Uterus (tissue), 2 donors: ENCODE measurements at regions not wholly inside any gene's neighbourhood (a gene's known extent, or its start where the extent isn't known, plus 50 kb on each side); places are given as distances from the start of the nearest gene placed in this dataset.

Experiments
- POLR2A ChIP-seq, 2 donors: fragments of 450-650 bp; IDR thresholded peaks; one replicate each; pipeline ENCODE4 v1.6.1; 2016; ENCODE audit warnings: antibody characterized with exemption in 2 of 2, mild to moderate bottlenecking in 1 of 2, moderate library complexity in 1 of 2
- TF ChIP-seq, protein P1 (sequence below), 4 experiments: fragments of 200-600 bp in 2 of 4; fragments of 450-650 bp in 2 of 4; sonication (generic) in 2 of 4; IDR thresholded peaks; one replicate each; pipeline ENCODE4 v1.5.1; 2016 to 2019; ENCODE audit warnings: antibody characterized with exemption in 4 of 4, mild to moderate bottlenecking in 2 of 4, moderate library complexity in 1 of 4

DNA sequence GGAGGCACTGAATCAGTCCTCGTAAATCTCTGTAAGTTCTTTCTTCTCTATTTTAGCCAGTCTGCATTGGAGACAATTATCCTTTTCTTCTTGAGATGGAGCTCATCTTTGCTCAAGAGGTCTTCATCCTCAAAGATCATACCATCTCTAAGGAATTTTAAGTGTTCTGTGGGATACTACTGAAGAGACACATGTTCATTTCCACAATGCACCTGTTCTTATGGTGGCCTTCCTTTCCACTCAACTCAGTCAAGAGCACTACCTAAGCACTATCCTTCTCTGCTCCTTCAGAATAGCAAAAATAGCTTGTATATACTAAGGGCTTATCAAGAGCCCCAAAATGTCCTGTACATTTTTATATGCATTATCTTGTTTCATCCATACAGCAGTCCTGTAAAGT, 214.0 kb downstream of the KLF5 start:
- TF ChIP-seq, protein P1, sequence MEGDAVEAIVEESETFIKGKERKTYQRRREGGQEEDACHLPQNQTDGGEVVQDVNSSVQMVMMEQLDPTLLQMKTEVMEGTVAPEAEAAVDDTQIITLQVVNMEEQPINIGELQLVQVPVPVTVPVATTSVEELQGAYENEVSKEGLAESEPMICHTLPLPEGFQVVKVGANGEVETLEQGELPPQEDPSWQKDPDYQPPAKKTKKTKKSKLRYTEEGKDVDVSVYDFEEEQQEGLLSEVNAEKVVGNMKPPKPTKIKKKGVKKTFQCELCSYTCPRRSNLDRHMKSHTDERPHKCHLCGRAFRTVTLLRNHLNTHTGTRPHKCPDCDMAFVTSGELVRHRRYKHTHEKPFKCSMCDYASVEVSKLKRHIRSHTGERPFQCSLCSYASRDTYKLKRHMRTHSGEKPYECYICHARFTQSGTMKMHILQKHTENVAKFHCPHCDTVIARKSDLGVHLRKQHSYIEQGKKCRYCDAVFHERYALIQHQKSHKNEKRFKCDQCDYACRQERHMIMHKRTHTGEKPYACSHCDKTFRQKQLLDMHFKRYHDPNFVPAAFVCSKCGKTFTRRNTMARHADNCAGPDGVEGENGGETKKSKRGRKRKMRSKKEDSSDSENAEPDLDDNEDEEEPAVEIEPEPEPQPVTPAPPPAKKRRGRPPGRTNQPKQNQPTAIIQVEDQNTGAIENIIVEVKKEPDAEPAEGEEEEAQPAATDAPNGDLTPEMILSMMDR (IDR thresholded peaks at IDR 0.05): no peak
- TF ChIP-seq POLR2A (IDR thresholded peaks at IDR 0.05): no peak
